NCI-H510A treated with DMSO at 0.1 percent for 48 hours (cell line): ENCODE measurements at regions not wholly inside any gene's neighbourhood (a gene's known extent, or its start where the extent isn't known, plus 50 kb on each side); places are given as distances from the start of the nearest gene placed in this dataset.

Experiments
- DNase-seq: peaks from one replicate; lab custom pipeline; 2025; lab: John Stamatoyannopoulos, UW

DNA sequence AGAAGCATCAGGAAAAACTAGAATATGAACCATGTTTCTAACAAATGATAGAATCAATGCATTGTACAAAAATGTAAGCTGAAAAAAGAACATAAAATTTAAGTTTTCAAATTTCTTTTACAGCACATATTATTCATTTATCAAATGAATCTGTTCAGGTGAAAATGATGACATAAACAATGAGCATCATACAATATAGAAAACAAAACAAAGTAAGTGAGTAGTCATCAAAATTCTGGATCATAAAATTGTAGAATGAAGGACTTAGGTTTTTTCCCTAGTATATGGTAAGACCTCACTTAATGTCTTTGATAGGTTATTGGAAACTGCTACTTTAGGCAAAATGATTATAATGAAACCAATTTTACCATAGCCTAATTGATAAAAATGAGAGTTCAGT, 427.0 kb upstream of the KCNH7 start:
- no peak for DNase-seq

DNA sequence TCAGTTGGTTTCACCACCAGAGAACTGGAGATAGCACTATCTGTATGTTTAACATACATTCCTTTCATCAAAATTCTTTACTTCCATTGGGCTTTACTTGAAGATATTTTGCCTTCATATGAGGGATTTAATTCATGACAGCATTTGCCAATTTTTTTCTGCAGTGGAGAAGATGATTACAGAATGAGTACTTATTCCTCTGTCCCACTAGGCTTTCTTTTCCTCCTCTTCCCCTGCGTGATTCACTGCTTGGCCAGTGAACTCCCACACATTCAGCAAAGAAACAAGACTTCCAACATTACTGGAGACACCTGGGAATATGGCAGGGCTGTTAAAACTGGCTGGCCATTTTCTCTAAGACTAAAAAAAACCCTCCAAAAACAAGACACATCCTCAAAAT, 425.8 kb upstream of the KCNH7 start:
- DNase-seq: no peak

DNA sequence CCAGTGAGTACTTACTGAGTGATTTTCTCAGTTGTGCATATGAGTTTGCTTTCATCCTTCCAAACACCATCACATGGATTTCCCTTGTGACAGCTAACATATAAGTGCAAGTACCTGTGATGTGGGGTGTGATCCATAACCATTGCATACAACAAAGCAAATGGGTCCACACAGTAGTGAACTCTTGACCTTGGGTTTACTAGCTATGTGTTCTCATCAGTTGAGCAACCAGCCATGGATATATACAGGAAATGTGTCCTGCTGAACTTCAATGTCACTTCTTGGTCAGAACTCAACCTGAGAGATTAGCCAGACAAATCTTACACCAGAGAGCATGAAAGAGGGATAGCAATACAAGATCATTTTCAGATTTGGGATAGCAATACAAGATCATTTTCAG, 420.9 kb upstream of the KCNH7 start:
- DNase-seq: no peak

DNA sequence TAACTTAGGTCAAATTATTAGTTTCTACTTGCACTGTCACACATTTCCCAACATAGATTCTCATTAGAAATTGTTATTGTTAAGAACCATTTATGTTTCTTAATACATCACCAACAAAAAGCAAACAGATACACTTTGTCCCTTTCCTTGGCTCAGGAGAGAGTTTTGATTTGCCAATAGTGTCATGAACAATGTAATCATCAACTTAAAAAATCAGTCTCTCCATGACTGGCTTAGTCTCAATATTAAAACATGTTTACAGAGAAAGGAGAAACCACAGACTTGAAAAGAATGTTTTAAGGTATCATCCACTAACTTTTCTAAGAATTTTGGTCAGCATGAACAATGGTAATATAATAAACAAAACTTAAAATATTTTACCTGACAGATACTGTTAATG, 416.5 kb upstream of the KCNH7 start:
- no peak for DNase-seq

DNA sequence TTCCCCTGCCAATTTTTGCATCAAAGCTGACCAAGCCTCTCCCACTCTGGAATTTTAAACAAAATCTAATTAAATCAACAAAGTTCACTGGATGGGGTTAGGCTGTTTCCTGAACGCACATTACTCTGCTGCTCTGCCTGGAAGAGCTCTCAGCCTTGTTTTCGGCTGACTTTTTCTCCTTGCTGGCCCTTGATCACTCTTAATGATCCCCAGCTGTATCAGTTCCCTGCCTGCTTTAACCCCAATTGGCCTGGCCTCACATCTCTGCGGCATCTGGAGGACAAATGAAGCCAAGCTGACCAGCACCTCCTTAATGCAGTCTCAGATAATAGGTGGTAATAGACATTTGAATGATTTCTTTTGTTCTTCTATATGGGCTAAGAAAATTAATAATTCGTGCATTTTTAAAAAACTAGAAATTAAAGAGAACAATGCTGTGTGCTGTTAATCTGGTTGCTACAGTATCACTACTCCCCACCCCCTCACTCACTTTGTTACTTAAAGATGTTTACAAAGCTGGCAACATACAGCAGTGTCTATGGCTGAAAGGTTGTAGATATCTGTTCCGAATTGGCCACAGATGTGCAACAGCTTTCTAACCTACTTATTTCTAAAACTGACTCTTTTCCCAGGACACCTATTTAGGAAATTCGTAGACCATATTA, 415.2 kb upstream of the KCNH7 start:
- no peak for DNase-seq

DNA sequence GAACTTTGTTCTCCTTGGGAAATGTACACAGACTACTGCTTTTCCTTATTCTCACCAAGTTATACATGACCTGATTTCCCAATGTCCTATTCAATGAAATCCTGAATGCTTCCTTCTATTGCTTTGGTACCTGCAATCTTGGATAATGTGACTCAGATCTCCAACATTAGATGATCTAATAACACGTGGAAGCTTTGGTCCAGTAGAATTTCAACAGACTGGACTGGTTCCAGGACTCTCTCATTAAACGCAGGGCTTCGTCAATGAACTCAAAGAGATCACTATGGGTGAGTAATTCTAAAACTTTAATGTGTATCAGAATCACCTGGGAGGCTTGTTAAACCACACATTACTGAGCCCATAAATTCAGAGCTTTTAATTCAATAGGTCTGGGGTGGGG, 413.6 kb upstream of the KCNH7 start:
- no peak for DNase-seq

DNA sequence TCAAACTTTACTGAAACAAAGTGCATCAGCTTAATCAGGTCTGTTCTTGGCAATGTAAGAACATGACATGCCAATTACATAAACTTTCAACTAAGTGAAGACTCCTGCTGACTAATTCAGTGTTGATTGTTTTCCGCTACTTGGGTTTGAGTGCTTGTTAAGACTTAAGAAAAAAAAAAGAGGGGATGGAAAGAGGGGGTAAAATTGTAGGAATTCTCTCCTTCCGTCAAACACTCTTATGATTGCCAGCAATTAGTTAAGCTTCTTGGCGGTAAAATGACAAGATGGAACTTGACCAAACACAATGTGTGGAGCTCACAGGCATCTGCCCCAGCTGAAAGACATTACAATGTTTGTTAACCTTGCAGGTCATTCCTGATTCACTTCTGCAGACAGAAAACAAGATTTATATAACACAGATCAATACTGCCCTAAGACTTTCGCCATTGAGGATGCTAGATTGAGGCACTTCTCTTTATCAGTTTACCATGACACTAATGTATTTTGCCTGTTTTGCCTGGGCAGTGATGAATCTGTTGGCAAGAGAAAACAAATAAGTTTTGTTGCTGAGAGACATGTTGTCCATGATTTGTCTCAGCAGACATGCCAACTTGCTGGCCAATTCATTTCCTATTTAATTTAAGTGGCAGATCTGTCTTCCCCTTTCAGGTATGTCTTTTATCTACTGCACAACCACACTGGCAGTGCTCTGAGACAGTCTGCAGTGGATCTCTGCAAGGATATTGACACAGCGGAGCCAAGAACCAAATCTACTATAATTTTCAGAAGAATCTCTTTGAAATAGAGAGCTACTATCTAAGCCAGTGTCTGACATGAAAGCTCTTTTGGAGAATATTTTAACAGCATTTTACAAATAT, 410.0 kb upstream of the KCNH7 start:
- no peak for DNase-seq

DNA sequence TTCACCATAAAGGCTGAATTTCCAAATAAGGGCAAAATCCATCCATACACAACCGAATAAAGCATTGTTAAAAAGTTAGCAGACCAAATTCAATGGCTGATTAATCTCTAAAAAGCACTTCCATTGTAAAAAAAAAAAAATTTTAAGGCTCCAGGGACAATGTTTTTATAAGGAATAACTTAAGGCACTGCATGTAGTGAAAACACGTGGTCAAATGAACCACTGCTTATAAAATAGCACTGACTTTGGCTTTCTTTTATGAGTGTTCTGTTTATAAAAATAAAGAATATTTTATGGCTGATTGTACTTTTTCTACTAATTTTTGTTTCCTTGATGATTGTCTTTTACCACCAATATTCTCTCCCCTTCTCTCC, 409.3 kb upstream of the KCNH7 start:
- no peak for DNase-seq

DNA sequence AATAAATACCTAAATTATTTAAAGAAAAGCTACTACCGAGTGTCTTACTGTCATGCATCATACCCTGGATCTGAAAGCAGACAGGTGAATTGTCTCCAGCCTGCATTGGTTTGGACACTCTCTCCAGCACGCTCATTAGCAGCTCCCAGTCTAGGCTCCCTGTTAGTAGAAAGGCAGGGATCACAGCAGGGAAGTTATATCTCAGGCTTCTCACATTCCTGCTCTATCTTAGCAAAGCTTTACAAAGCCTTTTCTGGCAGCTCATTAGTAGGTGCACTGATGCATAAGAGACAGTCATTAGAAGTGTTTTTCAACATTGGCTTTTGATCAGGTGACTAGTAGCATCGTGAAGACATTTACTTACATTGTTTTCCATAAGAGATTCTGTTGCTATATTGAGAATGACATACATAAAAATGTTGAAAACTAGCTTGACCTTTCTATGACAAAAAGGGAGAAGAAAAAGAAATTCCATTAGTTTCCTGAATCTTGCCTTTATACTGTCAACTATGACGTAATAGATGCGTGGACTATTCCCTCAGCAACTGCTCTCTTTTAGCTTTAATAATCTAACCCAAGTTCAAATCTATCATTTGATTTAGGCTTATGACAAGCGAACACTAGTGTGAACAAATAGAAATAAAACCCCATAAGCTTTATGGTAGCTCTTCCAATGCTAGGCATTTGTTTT, 408.7 kb upstream of the KCNH7 start:
- peak; percentile 50 for DNase-seq

DNA sequence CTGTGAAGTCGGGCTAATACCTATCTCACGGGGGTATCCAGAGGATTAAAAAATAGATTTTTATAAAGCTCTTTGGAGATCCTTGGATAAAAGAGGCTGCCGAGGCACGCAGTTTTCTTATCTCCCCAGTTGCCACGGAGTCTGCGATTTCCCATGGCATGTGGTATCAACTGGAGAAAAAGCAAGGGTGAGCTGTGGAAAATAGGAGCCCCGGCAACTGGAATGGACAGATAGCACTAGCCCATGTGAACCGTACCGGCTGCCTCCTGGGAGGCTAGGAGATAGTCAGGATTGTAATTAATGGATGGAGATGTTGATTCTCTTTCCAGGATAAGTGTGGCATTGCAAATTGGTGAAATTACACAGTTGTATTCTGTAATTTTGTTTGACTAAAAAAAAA, 407.6 kb upstream of the KCNH7 start:
- no peak for DNase-seq

DNA sequence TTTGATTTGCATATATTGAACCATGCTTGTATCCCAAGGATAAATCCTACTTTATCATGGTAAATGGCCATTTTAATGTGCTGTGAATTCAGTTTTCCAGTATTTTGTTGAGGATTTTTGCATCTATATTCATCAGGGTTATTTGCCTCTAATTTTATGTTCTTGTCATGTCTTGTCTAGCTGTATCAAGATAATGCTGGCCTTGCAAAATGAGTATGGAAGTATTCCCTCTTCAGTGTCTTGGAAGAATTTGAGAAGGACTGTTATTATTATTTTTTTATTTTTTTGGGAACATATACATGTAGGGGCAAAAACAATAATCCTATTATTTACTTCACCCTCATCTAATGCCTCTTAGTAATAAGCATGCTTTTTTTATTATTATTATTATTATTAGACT, 398.0 kb upstream of the KCNH7 start:
- no peak for DNase-seq

DNA sequence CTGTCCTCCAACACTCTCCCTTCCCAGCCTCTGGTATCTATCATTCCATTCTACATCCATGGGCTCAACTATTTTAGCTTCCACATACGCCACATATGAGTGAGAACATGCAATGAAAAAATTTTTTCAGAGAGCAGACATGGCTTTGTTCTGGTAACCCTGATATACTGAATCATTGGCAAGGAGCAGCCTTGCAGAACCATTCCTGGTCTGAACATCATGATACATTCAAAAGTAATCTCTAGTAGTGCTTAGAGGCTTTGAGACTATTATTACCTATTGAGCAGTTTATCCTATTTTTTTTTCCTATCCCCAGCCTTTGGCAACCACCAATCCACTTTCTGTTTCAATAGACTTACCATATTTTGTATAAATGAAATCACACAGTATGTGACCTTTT, 393.1 kb upstream of the KCNH7 start:
- DNase-seq: no peak

DNA sequence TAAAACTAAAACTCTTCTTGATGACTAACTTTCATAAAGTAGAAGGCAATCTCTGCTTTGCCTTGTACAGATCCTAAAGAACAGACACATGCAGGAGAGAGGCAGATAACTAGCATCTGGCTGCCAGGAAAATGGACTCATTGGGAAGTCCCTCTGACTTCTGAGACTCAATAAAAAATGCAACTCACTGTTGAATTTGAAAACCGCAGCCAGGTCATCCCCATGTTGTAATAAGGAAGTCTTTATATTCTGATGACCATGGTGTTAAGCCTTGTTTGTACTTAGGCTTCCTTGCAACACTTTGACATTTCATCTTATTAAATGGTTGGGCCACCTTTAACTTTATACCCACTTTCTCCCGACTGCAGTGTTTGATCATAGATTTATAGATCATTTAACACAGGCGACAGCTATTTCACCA, 375.1 kb upstream of the KCNH7 start:
- DNase-seq: no peak

DNA sequence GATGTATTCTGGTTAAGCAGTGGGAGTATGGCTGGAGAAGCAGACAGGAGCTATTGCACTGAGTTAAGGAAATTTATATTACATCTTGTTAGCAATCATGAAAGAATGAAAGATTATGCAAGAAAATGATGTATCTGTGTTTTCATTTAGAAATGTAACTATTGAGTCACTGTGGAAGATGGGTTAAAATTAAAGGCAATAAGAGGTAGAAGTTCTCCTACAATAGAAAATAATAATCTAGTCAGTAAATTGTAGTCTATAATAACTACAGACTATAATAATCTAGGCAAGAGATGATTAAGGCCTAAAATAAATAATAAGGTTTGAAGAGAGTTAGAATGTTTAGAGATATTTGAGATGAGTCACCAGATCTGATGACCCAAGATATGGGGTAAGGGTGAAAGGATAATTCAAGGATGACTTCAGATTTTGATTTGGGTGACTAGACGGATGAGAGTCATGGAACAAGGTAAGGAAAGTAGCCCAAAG, 371.9 kb upstream of the KCNH7 start:
- no peak for DNase-seq

DNA sequence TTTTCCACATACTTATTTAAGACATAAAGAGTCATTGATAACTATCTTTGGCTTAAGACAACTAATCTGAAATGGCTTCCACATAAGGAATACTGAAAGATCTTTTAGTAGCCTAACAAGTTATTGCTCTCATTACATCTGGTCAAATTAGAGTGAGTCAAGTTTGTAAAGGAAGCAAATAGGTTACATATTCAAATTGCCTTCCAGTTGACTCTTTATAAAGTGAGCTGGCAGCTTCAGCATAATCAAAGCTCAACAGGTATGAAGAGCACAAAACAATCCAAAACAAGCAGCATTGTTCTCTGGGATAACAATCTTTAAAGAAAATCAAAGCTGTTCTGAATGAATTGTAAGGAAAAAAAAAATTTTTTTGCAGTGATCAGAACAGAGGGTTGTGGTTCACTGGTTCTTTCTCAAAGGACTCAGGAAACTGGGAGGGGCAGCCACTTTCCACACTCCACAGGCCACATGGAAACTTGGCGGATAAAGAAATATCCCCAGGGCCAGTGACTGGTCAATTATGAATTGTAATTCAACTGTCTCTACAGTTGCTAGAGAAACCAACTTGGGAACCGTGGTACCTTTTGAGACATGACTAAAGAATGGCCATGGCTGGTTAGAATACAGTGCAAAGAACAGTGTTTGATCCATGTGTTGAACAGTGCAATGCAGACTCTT, 369.3 kb upstream of the KCNH7 start:
- DNase-seq: no peak

DNA sequence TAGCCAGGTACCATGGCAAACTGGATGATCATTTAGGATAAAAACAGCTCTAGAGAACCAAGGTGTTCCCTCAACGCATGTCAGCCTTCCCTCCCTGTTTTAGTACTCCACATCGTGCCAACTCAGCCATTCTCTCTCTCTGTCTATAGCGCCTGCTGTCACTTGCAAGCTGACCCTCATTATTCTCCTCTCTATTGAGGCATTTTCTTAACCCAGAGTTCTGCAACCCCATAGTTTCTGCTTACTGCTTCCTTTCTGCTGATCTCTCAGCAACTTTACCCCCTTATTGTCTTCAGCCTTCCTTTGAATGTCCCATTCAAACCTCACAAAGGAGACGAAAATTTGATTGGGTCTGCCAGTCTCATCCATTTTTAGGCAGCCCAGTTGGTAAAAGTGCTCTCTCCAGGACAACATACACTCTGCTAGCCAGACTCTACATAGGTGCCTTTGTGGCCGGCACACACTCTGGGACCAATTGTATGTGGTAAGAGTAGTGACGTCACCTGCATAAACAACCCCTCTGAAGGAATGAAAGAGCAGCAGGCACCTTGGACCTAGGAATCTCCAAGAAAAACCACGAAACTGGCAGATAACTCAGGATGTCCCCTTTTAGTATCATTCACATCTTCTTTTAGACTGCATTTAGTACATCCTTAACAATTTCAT, 367.2 kb upstream of the KCNH7 start:
- DNase-seq: no peak

DNA sequence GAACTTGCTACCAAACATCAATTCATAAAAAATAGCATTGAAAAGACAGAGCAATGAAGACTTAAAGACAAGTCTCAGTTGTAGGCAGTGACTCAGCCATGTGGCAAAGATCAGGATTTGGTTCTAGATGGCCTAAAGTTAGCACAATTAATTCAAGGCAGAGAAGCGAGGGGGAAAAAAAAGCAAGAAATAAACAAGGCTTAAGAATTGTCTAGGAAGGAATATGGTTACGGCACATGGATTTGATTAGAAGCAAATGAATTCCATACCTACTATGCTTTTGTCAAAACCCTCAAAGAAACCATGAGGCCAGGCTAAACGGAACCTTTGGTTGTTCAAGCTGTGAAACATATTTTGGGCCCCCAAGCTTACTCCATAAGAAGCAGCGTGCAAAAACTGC, 362.2 kb upstream of the KCNH7 start:
- DNase-seq: no peak

DNA sequence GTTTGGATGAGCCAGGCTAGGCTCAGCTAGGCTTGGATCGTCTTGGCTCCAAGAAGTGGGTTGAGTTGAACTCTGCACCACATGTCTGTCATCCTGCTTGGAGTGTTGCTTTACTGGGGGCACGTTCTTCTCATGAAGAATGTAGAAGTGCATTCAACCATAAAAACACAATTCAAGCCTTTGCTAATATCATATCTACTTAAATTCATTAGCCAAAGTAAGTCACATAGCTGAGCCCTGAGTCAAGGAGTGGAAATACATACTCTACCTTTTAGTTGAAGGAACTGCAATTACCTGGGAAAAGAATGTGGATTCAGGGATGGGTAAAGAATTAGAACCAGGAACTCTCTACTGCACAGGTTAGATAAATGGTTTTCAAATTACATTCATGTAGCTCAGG, 360.4 kb upstream of the KCNH7 start:
- DNase-seq: no peak

DNA sequence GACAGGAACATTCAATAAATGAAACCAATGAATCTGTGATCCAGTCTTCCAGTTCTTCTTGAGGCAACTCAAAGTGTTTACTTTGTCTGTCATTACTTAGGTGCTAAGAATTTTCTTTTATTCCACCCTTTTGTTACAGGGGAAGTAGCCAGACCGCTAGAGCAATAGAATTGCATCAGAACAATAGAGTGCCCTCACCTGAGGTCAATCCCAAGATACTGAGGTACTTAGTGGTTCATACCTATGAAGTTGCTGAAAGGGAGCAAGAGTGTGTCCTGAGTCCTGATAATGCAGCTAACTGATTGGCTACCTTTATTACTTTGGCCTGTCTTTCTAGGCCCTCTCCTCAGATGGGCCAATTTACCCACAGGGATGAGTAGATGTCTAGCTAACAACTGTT, 359.4 kb upstream of the KCNH7 start:
- no peak for DNase-seq

DNA sequence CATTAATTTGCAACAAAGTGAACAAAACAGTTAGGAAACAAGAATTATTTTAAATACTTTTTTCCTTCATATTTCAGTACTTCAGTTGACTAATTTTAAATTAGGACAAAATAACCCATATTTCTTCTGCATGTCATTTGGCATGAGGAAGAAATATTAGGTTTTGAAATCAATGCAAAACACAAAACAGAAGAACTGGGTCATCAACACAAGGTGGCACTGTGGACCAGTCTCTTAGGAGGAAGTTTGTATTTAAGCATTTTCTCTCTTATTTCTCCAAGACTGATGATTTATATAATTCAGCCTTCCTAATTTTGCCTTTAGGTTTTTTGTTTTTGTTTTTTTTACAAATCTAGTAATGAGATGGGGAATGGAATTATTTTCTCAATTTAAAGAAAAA, 352.8 kb upstream of the KCNH7 start:
- DNase-seq: no peak

DNA sequence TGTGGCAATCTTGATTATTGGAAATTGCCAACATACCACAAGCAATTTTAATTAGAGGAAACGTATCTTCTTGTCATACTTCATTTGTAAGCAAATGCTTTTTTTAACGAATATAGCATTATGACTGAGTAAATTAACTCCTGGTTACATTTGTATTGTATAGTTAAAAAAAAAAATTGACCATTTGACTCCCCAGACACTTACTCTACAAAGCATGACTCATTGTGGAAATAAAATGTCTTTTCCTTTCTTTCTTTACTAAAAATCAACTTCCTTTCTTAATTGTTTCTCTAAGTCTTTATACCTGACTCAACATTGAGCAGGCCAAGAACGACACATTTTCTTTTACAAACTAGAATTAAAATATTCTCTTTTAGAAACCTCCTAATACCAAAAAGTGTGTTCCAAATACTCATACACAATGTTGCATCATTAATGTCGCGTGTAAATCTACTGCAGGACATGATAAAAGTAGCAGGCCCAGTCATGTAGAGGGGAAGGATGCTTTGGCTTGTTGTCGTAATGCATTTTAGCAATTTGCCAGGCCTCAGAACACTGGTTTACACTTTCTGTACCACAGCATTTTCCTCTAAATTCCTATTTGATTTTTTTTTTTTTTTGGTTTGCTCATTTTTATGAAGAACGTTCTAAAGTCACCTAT, 349.6 kb upstream of the KCNH7 start:
- no peak for DNase-seq
